HPDE6-E6E7 (cell line): ENCODE measurements at regions not wholly inside any gene's neighbourhood (a gene's known extent, or its start where the extent isn't known, plus 50 kb on each side); places are given as distances from the start of the nearest gene placed in this dataset.
A peak's percentile ranks its signal among the peaks of the same experiment; 100 is the strongest.
"Not testable (repeated sequence)": the region's sequence is repeated elsewhere in the genome, so short reads cannot be mapped to it uniquely, and the experiment has no call there.

ENCODE experiments used
- DNase-seq: peaks from one replicate; pipeline ENCODE4 v3.0.0; 2011; ENCODE audit warnings: missing footprints; ENCODE audit errors: extremely low spot score

DNA sequence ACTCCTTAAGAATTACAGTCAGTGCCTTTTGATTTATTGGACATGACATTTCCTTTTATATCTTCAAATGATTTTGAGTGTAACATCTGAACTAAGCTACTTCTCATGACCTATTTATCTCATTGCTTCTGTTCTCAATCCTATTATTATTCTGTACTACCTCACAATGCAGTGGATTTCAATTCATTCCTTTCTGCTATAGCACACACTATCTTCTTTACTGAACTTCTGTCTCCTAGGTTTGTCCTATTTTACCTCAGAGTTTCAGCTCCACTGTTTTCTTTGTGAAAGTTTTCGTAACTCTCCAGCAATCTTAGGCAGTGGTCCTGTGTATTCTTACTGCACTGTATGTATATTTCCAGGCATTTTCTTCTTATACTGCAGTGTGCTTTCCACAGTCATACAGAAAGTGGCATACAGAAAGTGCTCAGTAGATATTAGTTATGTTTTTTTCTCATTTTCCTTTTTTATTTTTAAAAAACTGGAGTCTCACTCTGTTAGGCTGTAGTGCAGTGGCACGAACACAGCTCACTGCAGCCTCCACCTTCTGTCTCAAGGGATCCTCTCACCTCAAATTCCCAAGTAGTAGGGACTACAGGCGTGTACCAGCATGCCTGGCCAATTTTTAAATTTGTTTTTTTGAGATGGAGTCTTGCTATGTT lies 368.6 kb upstream of the RGS6 start:
- no peak for DNase-seq

GRCh38 chr14:71566276-71566675 lies 366.0 kb upstream of the RGS6 start:
- DNase-seq = no peak

DNA sequence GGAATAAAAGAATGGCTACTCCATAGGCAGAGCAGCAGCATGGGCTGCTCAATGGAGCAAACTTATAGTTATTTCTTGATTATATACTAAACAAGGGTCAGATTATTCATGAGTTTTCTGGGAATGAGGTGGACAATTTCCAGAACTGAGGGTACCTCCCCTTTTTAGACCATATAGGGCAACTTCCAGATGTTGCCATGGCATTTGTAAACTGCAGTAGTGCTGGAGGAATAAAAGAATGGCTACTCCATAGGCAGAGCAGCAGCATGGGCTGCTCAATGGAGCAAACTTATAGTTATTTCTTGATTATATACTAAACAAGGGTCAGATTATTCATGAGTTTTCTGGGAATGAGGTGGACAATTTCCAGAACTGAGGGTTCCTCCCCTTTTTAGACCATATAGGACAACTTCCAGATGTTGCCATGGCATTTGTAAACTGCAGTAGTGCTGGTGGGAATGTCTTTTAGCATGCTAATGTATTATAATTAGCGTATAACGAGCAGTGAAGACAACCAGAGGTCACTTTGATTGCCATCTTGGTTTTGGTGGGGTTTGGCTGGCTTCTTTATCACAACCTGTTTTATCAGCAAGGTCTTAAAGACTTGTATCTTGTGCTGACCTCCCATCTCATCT lies 364.6 kb upstream of the RGS6 start:
- not testable (repeated sequence) for DNase-seq

DNA sequence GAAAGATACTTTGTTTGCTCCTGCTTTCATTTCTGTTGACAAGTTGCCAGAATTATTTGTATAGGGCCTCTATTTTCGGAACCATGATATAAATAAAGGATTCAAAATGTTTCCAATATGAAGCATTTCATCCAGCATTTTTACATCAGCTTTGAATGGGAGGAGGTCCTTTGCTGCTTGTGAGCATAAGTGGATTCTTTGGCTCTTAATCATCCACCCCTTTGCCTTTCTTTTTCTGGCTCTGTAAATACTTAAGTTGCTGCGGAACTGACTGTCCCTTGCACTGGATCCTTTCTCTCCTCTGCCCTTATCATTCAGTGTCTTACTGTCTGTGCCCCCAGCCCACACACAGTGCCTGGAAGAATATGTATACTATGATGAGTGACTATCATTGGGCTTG lies 357.3 kb upstream of the RGS6 start:
- no peak for DNase-seq

DNA sequence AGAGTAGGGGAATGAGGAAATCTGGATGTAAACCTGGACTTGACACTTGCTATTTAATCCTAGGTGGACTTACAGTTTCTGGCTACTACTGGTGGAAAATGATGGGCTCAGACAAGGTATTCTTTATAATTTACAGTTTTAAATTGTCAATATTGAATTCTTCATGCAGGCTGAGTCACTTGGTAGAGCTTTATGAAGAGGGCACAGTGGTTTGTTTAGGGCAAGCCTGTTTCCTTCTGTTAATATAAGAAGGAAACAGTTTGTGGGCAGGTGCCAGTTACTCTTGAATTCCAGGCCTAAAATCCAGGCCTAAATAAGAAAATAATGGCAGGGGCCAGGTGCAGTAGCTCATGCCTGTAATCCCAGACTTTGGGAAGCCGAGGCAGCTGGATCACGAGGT lies 355.8 kb upstream of the RGS6 start:
- DNase-seq = no peak

- DNase-seq = no peak
Measured at GRCh38 chr14:71579331-71579730, 352.9 kb upstream of the RGS6 start.

DNA sequence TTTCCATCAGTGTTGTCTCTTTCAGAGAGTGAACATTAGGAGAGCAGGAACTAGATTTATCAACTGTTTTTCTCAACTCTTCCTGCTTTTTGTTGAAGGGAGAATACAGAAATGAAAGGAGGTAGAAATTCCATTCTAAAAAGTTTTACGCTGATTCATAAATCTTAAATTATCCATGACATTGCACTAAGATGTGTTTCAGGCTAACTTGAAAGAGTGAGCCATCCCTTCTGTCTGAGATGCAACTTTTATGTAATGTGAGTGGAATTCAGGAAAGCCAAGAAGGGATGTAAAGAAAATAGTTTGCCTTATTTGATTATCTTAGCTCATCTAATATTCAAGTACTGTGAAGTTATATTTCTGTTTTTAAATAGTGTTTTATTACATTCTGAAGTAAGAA lies 349.5 kb upstream of the RGS6 start:
- DNase-seq = no peak

DNA sequence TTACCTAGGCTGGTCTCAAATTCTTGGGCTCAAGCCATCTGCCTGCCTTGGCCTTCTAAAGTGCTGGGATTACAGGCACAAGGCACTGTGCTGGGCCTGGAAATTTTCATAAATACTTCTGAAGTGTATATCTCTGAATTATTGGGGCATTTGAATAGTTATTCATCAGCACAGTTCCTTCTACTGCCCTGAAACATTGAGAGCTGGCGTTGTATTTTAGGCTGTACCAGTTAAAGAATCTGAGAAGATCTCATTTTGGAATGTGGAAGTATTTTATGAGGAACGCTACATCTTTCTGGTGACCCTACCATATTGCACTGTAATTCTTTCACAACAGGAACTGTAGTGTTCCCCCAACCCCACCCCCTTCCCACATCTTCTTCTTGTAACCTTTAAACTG lies 349.0 kb upstream of the RGS6 start:
- no peak for DNase-seq

DNA sequence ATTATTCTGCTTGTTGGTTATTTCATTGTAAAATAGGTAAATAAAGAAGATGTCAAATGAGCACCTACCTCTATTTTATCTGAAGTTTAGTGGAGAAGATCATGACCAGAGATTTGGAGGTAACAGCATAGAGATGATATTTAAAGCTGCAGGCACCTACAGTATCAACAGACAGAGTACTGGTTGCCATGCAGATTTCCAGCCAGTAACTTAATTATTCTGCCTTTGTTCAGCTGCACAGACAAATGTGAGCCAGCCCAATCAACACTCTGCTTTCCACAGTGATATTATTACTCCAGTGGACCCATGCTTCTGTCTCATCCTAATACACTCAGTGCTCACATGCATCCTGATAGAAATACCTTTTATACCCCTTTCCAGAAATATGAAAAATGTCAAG lies 348.5 kb upstream of the RGS6 start:
- DNase-seq = no peak

GRCh38 chr14:71585361-71585760 lies 346.9 kb upstream of the RGS6 start:
- no peak for DNase-seq

DNA sequence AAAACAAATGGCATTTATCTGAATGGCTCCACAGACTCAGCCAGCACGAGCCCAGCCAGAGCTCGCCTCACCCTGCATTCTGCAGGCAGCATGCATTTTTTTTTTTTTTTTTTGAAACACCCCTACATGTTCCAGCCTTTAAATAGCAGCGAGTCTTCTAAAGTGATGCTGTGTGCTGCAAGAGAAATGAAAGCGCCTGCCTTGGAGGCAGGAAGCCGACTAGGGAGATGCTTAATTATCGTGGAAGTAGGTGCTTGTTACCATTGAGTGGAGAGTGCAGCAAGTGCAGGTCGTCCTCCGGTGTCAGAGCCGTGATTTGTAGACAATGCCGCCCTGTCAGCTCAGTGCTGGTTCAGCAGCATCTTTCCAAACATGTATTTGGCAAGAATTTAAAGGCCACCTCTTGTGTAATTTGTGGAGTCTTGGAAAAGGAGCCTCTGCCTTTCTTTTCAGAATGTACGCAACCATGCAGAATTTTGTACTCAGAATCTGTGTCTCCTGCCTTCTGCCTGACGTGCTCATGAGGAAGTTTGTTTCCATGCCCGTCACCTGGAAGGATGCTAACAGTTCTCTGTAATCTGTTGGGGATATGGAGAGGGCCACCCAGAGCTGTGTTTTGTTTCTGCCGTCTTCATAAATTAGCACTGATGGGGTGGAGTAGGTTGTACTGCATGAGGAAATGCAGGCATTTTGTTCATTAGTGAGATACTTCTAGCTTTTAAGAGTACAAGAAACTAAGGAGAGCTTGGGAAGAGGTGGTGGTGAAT lies 345.9 kb upstream of the RGS6 start:
- DNase-seq = no peak

DNA sequence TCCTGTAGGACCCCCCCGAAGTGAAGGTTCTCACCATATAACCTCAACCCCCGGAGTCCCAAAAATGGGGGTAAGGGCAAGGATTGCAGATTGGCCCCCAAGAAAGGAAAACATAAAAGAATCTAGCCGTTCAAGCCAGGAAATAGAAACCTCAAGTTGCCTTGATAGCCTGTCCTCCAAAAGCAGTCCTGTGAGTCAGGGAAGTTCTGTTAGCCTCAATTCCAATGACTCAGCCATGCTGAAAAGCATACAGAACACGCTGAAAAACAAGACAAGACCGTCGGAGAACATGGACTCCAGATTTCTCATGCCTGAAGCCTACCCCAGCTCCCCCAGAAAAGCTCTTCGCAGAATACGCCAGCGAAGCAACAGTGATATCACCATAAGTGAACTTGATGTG lies 344.2 kb upstream of the RGS6 start:
- no peak for DNase-seq

- no peak for DNase-seq
Measured at GRCh38 chr14:71588576-71589215, 343.5 kb upstream of the RGS6 start.

- DNase-seq = no peak
Measured at GRCh38 chr14:71589609-71590008, 342.6 kb upstream of the RGS6 start.

- DNase-seq = no peak
Measured at GRCh38 chr14:71590131-71590530, 342.1 kb upstream of the RGS6 start.

- DNase-seq = no peak
Measured at GRCh38 chr14:71591231-71591630, 341.0 kb upstream of the RGS6 start.

DNA sequence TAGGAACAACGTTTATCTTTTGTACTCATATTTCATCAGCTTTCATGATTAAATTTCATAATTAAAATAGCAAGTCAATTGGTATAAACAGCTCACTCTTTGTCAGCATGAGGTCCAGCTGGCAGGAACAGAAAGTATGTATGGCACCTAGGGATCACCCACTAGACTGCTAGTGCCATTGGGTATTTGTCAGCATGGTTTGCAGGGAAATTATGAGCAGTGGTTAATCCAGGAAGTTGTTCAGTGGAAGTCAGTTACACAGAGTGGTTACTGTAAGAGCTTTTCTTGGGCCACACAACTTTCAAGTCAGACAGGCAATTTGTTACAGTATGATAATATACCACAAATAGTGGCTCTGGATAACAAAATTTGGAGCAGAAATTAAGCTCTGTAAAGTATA lies 340.3 kb upstream of the RGS6 start:
- DNase-seq = peak; percentile 25

DNA sequence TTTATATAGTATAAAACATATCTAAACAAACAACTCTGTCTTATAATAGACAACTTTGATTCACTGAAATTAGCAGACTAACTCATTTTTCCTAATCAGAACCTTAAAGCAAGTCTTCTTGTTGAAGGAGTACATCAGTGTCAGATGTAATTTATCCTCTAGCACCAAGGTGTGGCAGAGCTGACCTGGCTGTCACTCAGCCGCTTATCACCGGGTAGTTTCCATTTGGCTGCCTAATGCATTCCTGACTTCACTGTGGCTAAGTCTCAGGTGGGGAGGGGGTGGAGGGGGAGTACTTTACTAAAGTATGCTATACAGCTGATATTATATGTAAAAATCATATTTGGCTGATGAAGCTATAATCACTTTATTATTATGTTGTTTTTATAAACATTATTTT lies 339.9 kb upstream of the RGS6 start:
- no peak for DNase-seq

DNA sequence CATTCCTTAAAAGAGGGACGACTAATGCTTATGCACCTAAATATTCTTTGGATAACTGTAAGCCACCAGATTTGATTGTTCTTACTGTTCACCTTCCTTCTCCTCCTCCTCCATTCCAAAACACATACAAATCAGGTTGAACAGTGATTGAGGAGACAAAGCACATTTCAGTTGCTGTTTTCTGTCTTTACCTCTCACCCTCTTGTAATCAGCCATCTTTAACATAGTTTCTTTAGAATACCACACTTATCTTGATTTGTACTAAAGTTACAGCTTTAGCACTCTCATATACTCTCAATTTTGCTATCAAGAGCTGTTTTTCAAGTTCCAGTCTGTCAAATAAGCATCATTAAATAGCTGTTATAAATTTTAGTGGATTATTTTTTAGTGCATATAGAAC lies 338.3 kb upstream of the RGS6 start:
- DNase-seq = no peak

DNA sequence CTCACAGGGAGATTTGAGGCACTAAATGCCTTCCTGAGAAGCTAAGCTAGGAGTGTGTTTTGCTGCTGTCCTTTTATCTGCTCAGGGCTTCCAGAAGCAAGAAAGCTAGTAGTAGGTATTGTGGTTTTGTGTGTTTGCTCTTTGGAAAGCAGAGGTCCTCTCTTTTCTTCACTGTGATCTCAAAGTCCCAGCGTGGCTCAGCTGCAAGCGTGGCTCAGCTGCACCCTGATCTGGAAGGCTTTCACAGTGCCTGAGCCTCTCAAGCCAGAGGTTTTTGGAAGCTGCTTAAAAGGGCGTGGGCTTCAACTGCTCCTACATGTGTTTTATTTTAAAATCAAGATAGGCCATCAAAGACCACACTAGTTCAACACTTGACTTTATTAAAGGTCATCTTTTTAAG lies 337.4 kb upstream of the RGS6 start:
- DNase-seq = no peak

DNA sequence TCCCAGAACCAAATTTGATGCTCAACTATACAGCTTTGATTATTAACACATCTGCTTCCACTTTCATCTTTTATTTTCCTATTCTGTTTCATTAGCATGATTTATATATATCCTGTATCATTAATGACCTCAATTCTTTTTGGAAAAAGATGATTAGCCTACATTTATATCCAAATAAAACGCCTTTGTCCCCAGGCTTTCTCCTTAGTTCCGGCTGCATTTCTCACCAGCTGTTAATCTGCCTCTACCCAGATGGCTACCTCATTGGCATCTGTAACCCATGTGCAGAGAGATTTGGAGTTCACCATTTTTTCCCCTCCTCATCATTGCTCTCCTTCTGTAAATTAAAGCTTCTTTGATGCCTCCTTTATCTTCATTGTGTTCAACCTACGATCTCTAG lies 336.8 kb upstream of the RGS6 start:
- no peak for DNase-seq

- no peak for DNase-seq
Measured at GRCh38 chr14:71597287-71597920, 334.8 kb upstream of the RGS6 start.
